NCI-H1105 treated with DMSO at 0.1 percent for 48 hours (cell line): ENCODE measurements at regions not wholly inside any gene's neighbourhood (a gene's known extent, or its start where the extent isn't known, plus 50 kb on each side); places are given as distances from the start of the nearest gene placed in this dataset.

Experiments used
- DNase-seq: peaks from one replicate; lab custom pipeline; 2025; lab: John Stamatoyannopoulos, UW

DNA sequence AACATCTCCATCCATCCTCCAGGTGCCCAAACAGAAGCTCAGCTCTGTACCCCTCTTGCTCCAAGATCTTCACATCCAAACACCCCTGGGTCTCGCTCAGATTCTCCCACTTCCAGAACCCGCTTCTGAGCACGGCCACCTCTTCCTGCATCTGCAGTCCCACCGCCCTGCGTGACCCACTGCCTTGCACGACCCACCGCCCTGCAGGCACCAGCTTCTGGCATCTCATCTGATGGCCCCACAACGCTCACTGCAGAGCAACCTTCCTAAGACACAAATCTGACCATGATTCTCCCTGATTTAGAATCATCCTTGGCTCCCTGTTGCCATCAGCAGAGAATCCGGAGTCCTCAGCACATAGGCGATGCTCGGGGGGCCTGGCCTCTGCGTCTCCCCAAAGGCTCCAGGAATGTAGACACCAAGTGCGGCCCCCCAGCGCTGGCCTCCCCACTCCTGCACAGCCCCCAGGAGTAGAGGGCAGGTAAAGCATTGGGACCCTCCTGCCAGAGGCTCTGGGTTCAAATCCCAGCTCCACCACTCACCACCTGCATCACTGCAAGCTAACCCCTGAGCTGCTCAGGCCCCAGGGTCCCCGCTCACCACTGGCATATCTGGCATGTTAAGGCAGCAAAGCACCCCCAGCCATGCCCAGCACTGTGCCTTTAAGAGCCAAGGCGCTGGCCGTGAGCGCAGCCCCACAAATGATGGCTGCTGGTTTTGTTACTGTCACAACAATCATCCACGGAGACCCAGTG is 459.3 kb downstream of the BRD1 start:
- no peak for DNase-seq

DNA sequence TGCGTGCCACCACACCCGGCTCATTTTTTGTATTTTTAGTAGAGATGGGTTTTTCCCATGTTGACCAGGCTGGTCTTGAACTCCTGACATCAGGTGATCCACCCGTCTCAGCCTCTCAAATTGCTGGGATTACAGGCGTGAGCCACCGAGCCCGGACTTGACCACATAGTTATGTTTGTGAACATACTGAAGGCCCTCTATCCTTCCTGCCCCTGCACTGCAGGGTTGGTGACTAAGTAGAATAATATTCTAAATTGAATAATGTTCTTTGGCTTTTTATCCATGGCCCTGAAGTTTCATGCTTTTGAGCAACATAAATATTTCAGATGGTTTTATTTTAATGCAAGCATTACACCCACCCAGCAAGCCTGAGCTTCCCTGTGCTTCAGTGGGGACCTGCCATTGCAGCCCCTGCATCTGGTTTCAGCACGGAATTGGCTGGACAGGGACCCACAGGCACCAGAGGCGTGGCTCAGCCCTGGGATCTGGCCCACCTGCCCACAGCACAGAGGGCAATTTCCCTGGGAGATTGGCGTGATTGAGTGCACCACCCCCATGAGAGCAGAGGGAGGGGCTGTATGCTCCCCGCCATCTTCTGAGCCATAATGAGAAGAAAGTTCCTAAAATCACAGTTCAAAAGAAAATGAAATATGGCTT is 460.5 kb downstream of the BRD1 start:
- no peak for DNase-seq

GRCh38 chr22:49366437-49366836 is 461.2 kb downstream of the BRD1 start:
- DNase-seq: no peak

DNA sequence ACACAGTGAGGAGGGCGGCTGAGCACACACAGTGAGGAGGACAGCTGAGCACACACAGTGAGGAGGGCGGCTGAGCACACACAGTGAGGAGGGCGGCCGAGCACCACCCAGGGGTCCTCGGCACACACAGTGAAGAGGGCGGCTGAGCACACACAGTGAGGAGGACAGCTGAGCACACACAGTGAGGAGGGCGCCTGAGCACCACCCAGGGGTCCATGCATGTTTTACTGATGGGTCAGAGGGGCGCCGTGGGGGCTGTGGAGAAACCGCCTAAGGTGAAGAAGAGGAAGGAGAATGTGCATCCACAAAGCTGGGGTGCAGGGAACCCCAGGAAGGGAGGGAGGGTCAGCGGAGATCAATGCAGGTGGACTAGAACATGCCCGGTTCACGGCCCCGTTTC is 461.8 kb downstream of the BRD1 start:
- no peak for DNase-seq

- DNase-seq: no peak
Measured at GRCh38 chr22:49365191-49365837, 462.4 kb downstream of the BRD1 start.

GRCh38 chr22:49364398-49364797 is 463.3 kb downstream of the BRD1 start:
- DNase-seq: no peak

DNA sequence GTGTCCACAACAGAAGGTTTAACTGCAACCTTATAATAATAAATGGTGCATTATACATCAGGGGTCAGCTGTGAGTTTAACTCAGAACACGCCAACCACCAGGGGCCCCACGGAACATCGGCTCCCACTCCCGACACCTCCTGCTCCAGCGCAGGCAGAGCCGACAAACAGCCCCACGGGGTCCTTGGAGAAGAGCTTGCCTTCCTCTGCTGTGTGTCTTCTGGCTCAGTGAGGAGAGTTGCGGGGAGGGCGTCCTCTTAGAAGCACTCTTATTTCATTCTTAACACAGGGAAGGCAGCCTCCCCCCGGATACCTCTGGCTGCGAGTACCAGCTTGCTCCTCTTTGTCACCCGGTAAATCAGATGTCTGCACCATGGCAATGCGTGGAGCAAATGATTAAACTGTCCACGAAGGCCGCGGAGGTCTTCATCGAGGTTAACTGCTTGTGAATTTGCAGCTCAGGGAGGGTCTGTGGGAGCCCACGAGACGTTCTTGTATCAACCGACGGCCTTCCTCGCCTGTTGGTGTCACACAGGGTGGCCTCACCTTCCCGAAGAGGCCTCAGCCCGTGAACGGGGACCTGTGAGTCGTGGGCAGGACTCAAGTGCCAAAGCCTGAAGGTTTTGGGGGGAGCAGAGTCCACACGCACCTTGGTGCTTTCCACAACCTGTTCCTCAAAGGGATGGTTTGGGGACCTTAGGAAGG is 464.0 kb downstream of the BRD1 start:
- DNase-seq: no peak

DNA sequence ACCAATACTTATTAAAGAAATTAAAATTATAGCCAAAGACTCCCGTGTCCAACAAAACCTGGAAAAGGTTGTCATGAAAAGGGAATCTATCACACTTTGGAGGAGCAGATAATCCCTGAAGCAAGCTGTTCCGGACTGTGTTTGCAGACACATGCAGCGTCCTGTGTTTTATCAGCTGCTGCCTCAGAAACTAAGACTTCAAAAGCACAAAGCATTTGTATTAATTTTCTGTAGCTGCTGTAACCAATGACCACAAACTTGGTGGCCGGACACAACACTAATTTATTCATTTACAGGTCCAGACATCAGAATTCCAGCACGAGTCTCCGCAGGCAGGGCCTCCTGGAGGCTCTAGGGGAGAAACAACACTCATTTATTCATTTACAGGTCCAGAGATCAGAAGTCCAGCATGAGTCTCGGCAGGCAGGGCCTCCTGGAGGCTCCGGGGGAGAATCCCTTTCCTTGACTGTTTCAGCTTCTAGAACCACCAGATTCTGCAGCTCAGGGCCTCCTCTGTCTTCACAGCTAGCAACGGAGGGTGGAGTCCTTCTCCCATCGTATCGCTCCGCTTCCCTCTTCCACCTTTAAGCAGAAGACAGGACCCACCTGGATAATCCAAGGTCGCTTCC is 465.3 kb downstream of the BRD1 start:
- DNase-seq: no peak

- no peak for DNase-seq
Measured at GRCh38 chr22:49361164-49361563, 466.5 kb downstream of the BRD1 start.

DNA sequence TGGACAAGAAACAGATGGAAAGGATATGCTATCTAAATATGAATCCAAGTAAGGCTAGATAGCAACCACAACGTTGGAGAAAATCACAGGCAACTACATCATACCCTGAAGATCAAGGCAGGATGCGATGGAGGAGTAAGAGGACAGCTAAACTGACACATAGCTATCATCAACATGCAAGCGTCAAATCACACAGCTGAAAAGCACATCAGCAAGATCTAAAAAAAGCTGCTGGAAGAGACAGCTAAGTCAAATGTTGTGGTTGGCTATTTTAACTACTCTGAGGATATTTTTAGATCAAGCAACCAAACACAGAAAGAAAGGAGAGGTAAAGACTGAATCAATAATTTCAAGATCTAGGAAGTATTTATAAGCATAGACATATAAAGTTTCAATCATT is 466.9 kb downstream of the BRD1 start:
- DNase-seq: no peak

DNA sequence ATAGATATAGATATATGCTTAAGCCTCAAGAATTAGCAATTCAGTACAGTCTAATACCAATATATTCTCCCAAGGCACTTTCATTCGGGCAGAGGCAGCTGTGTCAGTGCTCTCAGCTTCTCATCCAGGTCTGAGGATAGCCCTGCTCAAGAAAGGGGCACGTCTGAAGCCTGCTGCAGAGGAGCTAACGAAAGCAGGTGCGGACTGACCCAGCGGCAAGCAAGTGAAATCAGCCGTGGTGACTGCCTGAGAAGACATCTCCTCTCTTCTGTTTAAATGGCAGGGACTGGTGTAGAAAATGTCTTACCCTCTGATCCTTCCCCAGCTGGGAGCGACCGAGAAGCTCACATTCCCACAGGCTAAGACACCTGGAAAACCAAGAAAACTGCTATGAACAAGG is 468.6 kb downstream of the BRD1 start:
- DNase-seq: no peak

- no peak for DNase-seq
Measured at GRCh38 chr22:49357661-49358440, 469.8 kb downstream of the BRD1 start.

- no peak for DNase-seq
Measured at GRCh38 chr22:49356428-49356827, 471.2 kb downstream of the BRD1 start.

GRCh38 chr22:49355211-49355920 is 472.3 kb downstream of the BRD1 start:
- DNase-seq: no peak

DNA sequence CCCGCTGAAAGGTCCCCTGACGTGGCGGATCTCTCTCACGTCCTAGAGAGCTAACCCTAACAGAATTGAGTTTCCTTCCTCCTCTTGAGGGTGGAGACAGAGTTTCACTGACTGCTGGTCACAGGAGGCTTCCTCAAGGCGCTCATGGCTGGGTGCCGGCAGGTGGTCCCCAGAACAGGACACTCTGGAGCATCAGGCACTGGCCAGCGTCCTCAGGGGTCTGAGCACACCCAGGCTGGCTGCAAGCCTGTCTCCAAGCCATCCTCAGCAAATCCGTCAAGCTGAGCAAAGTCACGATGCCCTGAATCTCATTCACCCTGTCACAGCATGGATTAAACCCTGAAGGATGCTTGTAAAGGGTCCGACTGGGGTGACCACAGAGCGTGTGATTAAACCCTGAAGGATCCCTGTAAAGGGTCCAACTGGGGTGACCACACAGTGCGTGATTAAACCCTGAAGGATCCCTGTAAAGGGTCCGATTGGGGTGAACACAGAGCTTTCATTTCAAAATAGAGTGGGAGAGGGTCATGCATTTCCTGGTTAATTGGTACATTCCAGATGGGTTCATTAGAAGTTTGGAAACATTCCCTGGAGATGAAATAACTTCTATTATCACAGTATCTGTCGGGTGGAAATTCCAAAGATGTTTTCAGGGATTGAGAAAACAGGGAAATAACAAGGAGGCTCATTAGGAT is 473.0 kb downstream of the BRD1 start:
- no peak for DNase-seq

DNA sequence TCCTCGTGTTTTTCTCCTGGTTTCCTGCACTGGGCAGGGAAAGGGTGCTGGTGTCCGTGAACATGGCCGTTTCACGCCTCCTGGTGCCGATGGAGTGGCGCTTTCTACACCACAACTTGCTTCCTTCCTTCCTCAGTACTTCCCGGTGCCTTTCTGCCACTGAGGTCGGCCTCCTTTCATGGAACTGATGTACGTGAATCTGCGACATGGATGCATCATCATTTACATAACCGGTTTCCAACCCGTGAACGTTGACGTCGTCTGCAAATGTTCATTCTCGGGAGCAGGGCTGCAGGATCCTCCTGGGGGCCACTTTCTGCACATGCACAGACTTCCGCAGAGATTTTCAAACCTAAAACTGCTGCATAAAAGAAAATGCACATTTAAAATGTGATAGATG is 474.4 kb downstream of the BRD1 start:
- DNase-seq: no peak

GRCh38 chr22:49352361-49353169 is 475.1 kb downstream of the BRD1 start:
- DNase-seq: no peak

- DNase-seq: no peak
Measured at GRCh38 chr22:49351761-49352227, 475.9 kb downstream of the BRD1 start.

DNA sequence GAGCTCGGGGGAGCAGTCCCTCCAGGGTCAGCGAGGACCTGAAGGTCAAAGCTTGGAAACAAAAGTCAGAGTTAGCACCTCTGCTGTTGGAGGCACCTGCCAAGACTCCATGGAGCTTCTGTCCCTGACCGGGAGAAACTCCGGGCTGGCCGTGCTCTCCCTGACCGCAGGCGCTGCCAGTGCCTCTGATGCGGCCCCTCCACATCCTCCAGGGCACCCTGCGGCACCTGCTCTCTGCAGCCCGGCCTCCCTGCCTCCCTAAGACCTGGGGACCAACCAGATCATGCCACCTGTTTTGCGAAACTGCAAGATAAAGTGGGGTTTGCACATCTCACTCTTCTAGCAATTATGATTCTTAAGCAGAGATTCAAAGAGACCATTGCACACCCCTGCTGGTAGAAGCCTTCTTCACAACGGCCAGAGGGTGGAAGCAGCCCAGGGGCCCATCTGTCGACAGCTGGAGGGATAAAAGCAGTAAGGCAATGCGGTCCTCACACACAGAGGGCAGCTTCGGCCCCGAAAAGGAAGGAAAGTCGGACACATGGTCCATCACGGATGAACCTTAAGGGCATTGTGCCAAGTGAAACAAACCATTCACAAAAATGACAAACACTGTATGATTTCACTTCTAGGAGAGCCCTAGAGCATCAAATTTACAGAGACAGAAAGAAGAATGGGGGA is 477.1 kb downstream of the BRD1 start:
- no peak for DNase-seq
